PFSK-1 (cell line): ENCODE measurements at regions not wholly inside any gene's neighbourhood (a gene's known extent, or its start where the extent isn't known, plus 50 kb on each side); places are given as distances from the start of the nearest gene placed in this dataset.

Experiments used
- FOXP2 ChIP-seq: optimal IDR thresholded peaks from 2 replicates; pipeline ENCODE3; 2011; ENCODE audit warnings: borderline replicate concordance, control low read depth, inconsistent platforms; ENCODE audit not compliant: insufficient read depth; ENCODE audit errors: extremely low read length, extremely low read depth
- POLR2AphosphoS5 ChIP-seq: IDR thresholded peaks from 2 replicates; pipeline ENCODE4 v1.6.1; 2012; ENCODE audit warnings: low read depth, mild to moderate bottlenecking, control low read depth, low read length, moderate library complexity
- REST ChIP-seq, 2 experiments: IDR thresholded peaks; 2 replicates each; pipeline versions ENCODE4 v1.6.1 to v1.8.0; 2011 to 2012; ENCODE audit warnings: low read depth in 2 of 2, low read length in 2 of 2, control low read depth in 1 of 2, inconsistent platforms in 1 of 2, mild to moderate bottlenecking in 1 of 2, moderate library complexity in 1 of 2; ENCODE audit not compliant: insufficient read depth in 1 of 2
- SIN3A ChIP-seq: IDR thresholded peaks from 2 replicates; pipeline ENCODE4 v1.6.1; 2012; ENCODE audit warnings: mild to moderate bottlenecking, low read length, moderate library complexity, borderline replicate concordance; ENCODE audit not compliant: insufficient read depth
- TAF1 ChIP-seq: IDR thresholded peaks from 2 replicates; pipeline ENCODE4 v1.6.1; 2012; ENCODE audit warnings: low read length, control low read depth, borderline replicate concordance; ENCODE audit not compliant: insufficient read depth

DNA sequence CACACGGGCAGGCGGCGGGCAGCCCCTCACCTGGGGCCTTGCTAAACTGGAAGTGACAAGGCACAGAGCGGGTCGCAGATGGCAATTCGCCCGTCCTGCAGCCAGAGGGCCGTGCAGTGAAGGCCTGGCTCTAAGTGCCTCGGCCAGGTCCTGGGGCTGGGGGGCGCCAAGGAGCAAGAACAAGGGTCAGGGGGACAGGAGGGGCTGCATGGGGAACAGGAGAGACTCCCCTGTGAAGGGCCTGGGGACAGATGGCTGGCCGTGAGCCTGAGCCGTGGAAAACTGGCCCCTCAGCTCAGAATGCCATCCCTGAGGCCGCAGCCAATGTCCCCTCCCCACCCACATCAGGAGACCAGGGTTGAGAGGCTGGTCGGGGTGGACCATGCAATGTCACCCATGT lies 60.0 kb downstream of the RTL6 start:
- no peak for TF ChIP-seq POLR2AphosphoS5
- no peak for TF ChIP-seq TAF1
- TF ChIP-seq FOXP2: no peak
- no peak for TF ChIP-seq SIN3A
- TF ChIP-seq REST (IDR thresholded peaks at IDR 0.05; ENCODE audit: insufficient read depth in 1 of 2, low read depth in 2 of 2, low read length in 2 of 2): no peak

- TF ChIP-seq FOXP2: no peak
- no peak for TF ChIP-seq POLR2AphosphoS5
- TF ChIP-seq SIN3A: no peak
Measured at GRCh38 chr22:44437216-44438055, 60.6 kb downstream of the RTL6 start.

- no peak for TF ChIP-seq SIN3A
- TF ChIP-seq REST (IDR thresholded peaks at IDR 0.05; ENCODE audit: insufficient read depth in 1 of 2, low read depth in 2 of 2, low read length in 2 of 2): no peak
- no peak for TF ChIP-seq POLR2AphosphoS5
- no peak for TF ChIP-seq FOXP2
- TF ChIP-seq TAF1: no peak
Measured at GRCh38 chr22:44436736-44437135, 61.3 kb downstream of the RTL6 start.

DNA sequence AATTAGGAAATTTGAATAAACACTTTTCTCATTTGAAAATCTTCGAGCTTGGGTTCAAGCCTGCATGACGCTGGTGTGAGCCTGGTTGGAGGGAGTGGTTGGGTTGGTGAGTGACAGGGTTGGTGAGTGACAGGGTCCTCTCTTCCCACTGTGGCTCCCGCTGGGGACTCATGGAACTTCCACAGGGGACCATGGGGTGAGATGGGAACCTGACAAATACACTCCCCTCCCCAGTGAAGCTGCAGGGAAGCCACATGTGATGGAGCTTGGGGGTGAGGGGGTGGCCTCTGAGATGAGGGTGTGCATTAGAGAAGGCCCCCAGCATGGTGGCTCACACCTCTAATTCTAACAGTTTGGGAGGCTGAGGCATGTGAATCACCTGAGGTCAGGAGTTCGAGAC lies 66.8 kb downstream of the RTL6 start:
- TF ChIP-seq TAF1: no peak
- TF ChIP-seq POLR2AphosphoS5: no peak
- no peak for TF ChIP-seq FOXP2
- no peak for TF ChIP-seq SIN3A
- TF ChIP-seq REST (IDR thresholded peaks at IDR 0.05; ENCODE audit: insufficient read depth in 1 of 2, low read depth in 2 of 2, low read length in 2 of 2): no peak

- TF ChIP-seq REST (IDR thresholded peaks at IDR 0.05; ENCODE audit: insufficient read depth in 1 of 2, low read depth in 2 of 2, low read length in 2 of 2): no peak
- no peak for TF ChIP-seq FOXP2
- TF ChIP-seq POLR2AphosphoS5: no peak
- TF ChIP-seq SIN3A: no peak
- TF ChIP-seq TAF1: no peak
Measured at GRCh38 chr22:44430716-44431115, 67.3 kb downstream of the RTL6 start.
